ENCODE measurements at regions not wholly inside any gene's neighbourhood (a gene's known extent, or its start where the extent isn't known, plus 50 kb on each side); places are given as distances from the start of the nearest gene placed in this dataset.
"Not testable (repeated sequence)": the region's sequence is repeated elsewhere in the genome, so short reads cannot be mapped to it uniquely, and the experiment has no call there.

DNA sequence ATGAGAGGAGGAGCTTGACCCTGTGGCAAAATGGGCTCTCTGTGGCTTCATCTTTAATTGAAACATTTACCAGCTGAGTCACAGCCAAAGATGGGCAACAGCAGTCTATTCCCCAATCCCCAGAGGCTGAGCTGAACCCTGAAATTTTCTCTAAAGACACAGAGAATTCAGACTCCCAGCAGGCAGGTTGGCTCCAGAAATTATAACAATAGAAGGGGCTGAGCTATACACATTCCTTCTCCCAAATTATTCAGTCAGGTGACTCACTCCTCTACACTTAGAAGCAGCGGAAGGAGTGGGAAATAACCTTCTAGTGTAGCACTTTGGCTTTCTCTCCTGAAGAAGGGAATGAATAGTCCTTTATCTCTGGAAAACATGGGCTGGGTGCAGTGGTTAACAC, 264.3 kb upstream of the ARHGEF26 start:
- TF ChIP-seq, protein P1, sequence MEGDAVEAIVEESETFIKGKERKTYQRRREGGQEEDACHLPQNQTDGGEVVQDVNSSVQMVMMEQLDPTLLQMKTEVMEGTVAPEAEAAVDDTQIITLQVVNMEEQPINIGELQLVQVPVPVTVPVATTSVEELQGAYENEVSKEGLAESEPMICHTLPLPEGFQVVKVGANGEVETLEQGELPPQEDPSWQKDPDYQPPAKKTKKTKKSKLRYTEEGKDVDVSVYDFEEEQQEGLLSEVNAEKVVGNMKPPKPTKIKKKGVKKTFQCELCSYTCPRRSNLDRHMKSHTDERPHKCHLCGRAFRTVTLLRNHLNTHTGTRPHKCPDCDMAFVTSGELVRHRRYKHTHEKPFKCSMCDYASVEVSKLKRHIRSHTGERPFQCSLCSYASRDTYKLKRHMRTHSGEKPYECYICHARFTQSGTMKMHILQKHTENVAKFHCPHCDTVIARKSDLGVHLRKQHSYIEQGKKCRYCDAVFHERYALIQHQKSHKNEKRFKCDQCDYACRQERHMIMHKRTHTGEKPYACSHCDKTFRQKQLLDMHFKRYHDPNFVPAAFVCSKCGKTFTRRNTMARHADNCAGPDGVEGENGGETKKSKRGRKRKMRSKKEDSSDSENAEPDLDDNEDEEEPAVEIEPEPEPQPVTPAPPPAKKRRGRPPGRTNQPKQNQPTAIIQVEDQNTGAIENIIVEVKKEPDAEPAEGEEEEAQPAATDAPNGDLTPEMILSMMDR (IDR thresholded peaks at IDR 0.05) = no peak
- TF ChIP-seq POLR2A (IDR thresholded peaks at IDR 0.05) = no peak
- Histone ChIP-seq H3K36me3 (no peaks in the 10 kb centered on the region), H3K27me3 (peaks cover 0 to 7% (median 0%) of the 10 kb centered on the region in 9 donors), H3K27ac (no peak overlapping the region), H3K4me3 (no peak overlapping the region), H3K4me1 (no peaks in the 10 kb centered on the region), H3K9me3 (no peaks in the 10 kb centered on the region)
- intact Hi-C loops (cut with DNase I) = no loop called here
- DNase-seq = no peak
- 86 to 100% (median 88%) methylated on average over 1 of the region's 1 CpG for WGBS, 4 donors
- no peak for ATAC-seq

DNA sequence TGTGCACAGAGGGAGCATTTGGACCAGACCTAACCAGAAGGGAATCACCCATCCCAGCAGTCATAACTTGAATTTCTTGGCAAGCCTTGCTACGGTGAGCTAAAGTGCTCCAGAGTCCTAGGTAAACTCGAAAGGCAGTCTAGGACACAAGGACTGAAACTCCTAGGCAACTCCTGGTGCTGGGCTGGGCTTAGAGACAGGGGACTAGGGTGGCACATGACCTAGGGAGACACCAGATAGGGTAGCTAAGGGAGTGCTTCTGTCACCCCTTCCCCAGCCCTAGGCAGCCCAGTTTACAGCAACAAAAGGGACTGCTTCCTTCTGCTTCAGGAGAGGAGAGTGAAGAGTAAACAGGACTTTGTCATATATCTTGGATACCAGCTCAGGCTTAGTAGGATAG, 256.4 kb upstream of the ARHGEF26 start:
- WGBS, 4 donors = 74 to 83% (median 78%) methylated on average over 2 of the region's 2 CpGs
- H3K4me3 ChIP-seq = no peak overlapping the region
- peaks cover 0 to 4% (median 0%) of the 10 kb centered on the region in 12 donors for H3K9me3 ChIP-seq
- no peaks in the 10 kb centered on the region for H3K36me3 ChIP-seq
- no peak for DNase-seq
- H3K4me1 ChIP-seq = no peaks in the 10 kb centered on the region
- H3K27me3 ChIP-seq = no peaks in the 10 kb centered on the region
- H3K27ac ChIP-seq = no peak overlapping the region
- intact Hi-C loops (cut with DNase I) = no loop called here
- ATAC-seq = no peak
- no peak for TF ChIP-seq POLR2A (IDR thresholded peaks at IDR 0.05)
- TF ChIP-seq, protein P1 (IDR thresholded peaks at IDR 0.05) = no peak

DNA sequence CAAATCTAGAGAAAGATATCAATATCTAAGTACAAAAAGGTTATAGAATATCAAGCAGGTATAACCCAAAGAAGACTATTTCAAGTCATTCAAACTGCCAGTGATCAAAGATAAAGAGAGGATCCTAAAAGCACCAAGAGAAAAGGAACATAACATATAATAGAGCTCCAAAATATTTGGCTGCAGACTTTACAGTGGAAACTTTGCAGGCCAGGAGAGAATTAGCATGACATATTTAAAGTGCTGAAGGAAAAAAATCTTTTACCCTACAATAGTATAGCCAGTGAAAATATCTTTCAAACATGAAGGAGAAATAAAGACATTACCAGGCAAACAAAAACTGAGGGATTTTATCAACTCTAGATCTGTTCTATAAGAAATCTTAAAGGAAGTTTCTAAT, 254.3 kb upstream of the ARHGEF26 start:
- no peaks in the 10 kb centered on the region for H3K4me1 ChIP-seq
- no peak for DNase-seq
- TF ChIP-seq POLR2A (IDR thresholded peaks at IDR 0.05) = no peak
- TF ChIP-seq, protein P1 (IDR thresholded peaks at IDR 0.05) = no peak
- H3K27ac ChIP-seq = no peak overlapping the region
- no peaks in the 10 kb centered on the region for H3K36me3 ChIP-seq
- no peaks in the 10 kb centered on the region for H3K27me3 ChIP-seq
- no peak overlapping the region for H3K4me3 ChIP-seq
- H3K9me3 ChIP-seq = peaks cover 0 to 4% (median 0%) of the 10 kb centered on the region in 12 donors
- ATAC-seq = no peak
- intact Hi-C loops (cut with DNase I) = no loop called here

DNA sequence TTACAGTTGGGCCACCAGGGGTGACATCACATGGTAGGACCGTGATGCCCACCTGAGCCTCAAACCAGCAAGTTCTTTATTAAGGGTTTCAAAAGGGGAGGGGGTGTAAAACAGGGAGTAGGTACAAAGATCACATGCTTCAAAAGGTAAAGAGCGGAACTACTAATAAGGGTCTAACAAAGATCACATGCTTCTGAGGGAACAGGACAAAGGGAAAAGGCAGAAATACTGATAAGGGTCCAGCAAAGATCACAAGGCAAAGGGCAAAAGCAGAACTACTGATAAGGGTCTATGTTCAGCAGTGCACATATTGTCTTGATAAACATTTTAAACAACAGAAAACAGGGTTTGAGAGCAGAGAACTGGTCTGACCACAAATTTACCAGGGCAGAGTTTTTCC, 246.8 kb upstream of the ARHGEF26 start:
- not testable (repeated sequence) for ATAC-seq

DNA sequence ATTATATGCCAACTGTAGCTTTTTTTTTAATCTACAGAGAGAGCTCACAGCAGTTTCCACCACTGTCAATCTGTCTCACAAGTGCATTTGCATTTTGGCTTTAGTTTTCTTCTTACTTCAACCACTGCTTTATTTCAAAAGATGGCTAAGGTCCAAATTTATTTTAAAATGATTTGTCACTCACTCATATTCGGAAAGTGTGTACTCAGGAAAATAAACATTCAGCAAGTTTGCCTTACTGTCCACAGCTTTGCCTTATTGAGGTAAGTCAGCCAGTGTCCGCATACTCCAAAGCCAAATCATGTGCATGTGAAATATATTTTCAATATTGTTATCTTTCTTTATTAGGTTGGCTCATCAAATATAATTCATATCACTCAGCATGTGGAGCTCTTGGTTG, 240.7 kb upstream of the ARHGEF26 start:
- ATAC-seq = no peak
- Histone ChIP-seq H3K9me3 (peaks cover 0 to 2% (median 0%) of the 10 kb centered on the region in 12 donors), H3K27me3 (no peaks in the 10 kb centered on the region), H3K36me3 (no peaks in the 10 kb centered on the region), H3K4me3 (no peak overlapping the region), H3K4me1 (no peaks in the 10 kb centered on the region), H3K27ac (no peak overlapping the region)
- 58 to 64% (median 62%) methylated on average over 2 of the region's 2 CpGs for WGBS, 4 donors
- intact Hi-C loops (cut with DNase I) = no loop called here
- DNase-seq = no peak
- TF ChIP-seq, protein P1 (IDR thresholded peaks at IDR 0.05) = no peak
- TF ChIP-seq POLR2A (IDR thresholded peaks at IDR 0.05) = no peak

More for the DNA sequence above, 246.8 kb upstream of the ARHGEF26 start:
- H3K27ac ChIP-seq; H3K4me3 ChIP-seq; DNase-seq; H3K27me3 ChIP-seq; intact Hi-C loops (cut with DNase I); H3K4me1 ChIP-seq; H3K36me3 ChIP-seq: not testable (repeated sequence)
- H3K9me3 ChIP-seq = peaks cover 0 to 27% (median 10%) of the 10 kb centered on the region in 12 donors
- 85 to 91% (median 88%) methylated on average over 2 of the region's 2 CpGs for WGBS, 4 donors

Data from heart left ventricle (tissue), 16 donors.